OCI-LY3 (cell line): ENCODE measurements at regions not wholly inside any gene's neighbourhood (a gene's known extent, or its start where the extent isn't known, plus 50 kb on each side); places are given as distances from the start of the nearest gene placed in this dataset.

ENCODE experiments used
- CTCF ChIP-seq: fragments of 200-600, 300-600 bp; sonication (generic); IDR thresholded peaks from 2 replicates; pipeline ENCODE4 v1.5.1; 2014; ENCODE audit warnings: antibody characterized with exemption, low read length, low read depth
- EZH2phosphoT487 ChIP-seq: fragments of 200-600 bp; shearing (Covaris generic); IDR thresholded peaks from 2 replicates; pipeline ENCODE4 v1.6.1; 2018; ENCODE audit warnings: antibody characterized with exemption, mixed run types, low read depth

GRCh38 chr3:22383285-22383684 is 632.3 kb upstream of the ZNF385D start:
- TF ChIP-seq CTCF = no peak
- TF ChIP-seq EZH2phosphoT487 = no peak
